Activated CD4-positive, alpha-beta T cell treated with anti-CD3 and anti-CD28 coated beads, Interleukin-10, Interleukin-2, amounts not matched to agents 100 ng/mL and 50 ng/mL, durations not matched to agents 16 hours and 8 hours (primary cell): ENCODE measurements at regions not wholly inside any gene's neighbourhood (a gene's known extent, or its start where the extent isn't known, plus 50 kb on each side); places are given as distances from the start of the nearest gene placed in this dataset.
"Not testable (repeated sequence)": the region's sequence is repeated elsewhere in the genome, so short reads cannot be mapped to it uniquely, and the experiment has no call there.

Experiments used
- DNase-seq: peaks from one replicate; pipeline ENCODE4 v3.0.0-alpha.2; 2020

DNA sequence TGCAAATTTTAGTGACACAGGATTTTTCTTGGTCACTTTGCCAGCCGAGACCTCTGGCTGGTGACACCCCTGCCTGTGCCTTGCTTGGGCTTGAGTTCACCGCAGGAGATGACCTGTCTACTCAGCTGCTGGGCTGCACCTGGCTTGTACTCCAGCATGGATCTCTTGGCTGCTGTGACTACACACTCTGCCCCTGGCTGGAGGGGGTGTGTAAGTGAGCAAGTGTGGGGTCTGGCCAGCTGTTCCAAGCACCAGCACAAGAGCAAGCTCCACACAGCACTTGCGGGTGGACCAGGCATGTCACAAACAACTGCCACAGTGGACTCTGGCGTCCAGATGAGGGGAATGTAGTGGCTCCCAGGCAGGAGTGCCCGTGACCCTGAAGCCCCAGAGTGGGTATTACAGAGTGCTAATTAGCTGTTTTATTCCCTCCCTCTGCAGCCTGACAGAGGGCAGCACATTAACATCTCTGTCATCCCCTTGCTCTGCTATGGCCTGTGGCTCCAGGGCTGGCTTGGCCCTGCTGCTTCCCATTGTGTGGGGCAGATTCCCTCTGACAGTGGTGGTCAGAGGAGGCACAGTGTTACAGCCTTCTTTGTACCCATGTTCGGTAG lies 1387.2 kb downstream of the OLFM4 start:
- DNase-seq, result no peak

DNA sequence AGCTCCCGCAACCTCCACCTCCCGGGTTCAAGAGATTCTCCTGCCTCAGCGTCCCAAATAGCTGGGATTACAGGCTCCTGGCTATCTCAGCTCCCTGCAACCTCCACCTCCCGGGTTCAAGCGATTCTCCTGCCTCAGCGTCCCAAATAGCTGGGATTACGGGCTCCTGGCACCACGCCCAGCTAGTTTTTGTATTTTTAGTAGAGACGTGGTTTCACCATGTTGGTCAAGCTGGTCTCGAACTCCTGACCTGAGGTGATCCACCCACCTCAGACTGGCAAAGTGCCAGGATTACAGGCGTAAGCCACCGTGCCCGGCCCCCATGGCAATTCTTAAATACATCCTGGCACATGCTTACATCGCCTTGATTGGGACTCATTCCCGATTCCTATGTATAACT lies 1394.3 kb downstream of the OLFM4 start:
- not testable (repeated sequence) for DNase-seq

DNA sequence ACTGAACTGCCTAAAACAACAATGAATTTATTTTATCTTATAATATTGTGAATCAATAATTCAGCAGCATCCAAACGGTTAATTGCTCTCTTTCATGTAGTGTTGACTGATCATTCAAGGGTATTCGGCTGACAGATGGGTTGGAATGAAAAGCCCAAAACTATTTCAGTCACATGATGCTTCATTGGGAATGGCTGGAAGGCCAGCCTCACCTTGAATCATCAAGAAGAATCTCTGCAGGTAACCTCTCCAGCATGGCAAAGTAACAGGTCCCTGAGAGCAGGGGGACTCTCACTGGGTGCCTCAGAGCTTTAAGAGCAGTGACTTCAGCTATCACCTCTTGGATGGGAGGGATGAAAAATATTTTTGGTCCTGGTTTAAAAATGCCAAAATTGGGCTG lies 1395.7 kb downstream of the OLFM4 start:
- no peak for DNase-seq

DNA sequence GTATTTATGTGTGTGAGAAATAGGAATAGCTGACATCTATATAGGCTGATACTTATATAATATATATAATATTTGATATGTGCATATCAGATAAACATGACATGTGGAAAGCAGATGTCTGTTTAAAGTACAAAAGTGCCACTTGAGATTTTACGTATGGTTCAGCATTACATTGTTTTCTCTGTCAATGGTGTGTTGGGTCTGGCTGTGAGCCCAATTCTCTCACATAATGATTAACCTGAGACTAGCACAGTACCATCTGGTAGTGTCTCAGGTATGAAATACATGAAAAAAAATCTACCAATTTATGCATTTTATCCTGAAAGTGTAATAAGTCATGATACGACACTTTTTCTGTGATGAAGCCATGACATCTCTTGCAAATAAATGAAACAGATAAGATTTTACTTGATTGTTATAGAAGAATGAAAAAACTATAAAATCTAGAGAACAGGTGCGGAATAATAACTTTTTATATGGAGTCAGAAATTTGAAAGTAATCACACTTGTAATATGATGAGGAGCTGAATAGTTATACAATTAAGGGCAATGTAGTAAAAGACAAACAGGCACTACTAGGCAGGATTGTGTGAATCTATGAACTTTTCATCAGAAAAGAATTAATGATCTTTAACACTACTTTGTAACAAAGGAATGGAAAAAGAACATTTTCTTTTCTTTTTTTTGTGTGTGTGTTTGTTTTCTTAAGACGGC lies 1405.0 kb downstream of the OLFM4 start:
- no peak for DNase-seq

DNA sequence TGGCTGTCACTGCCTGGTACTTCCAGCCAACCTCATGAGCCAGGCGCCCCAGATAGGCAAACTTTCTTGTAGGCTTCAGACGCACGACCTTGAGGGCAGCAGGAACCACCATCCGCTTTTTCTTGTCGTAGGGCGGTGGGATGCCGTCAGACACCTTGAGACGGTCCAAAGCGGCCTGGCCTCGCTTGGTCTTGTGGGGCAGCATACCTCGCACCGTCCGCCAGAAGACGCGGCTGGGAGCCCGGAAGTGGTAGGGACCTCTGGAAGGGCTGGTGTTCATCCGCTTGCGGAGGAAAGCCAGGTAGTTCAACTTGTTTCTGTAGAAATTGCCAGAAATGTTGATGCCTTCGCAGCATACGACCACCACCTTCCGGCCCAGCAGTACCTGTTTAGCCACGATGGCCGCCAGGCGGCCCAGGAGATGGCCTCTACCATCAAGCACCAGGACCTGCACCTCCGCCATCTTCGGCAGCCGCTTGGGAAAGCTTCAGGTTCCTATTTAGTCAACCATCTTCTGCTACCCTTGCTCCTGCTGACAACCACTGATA lies 1412.3 kb downstream of the OLFM4 start:
- DNase-seq, result not testable (repeated sequence)

DNA sequence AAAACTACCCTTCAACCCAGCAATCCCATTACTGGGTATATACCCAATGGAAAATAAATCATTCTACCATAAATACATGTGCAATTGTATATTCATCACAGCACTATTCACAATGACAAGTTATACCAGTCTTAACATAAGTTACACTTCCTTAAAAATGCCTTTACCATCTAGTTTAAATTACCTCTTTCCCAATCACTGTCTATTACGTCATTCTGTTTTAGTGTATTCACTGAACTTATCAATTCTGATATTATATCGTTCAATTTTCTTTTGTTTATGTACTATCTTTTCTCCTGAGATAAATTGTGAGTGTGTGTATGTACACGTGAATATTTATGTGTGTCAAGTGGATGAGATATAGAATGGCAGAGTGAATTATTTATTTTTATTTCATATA lies 1416.8 kb downstream of the OLFM4 start:
- no peak for DNase-seq

DNA sequence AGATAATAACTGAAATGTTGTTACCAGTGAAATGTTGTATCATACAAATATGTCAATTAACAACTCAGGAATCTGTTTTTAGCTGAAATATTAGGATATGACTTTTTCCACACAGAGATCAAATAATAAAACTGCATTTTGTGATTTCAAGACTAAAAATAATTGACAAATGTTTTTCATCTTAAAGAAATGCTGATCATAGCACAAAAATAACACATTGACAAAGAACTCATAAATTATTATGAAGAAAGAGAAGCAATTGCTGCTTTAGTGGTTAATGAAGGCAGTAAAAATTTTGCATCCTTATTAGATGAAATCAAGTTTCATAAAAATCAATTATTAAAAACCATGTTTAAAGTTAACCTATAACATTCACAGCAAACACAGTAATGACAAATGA lies 1417.3 kb downstream of the OLFM4 start:
- DNase-seq, result no peak

DNA sequence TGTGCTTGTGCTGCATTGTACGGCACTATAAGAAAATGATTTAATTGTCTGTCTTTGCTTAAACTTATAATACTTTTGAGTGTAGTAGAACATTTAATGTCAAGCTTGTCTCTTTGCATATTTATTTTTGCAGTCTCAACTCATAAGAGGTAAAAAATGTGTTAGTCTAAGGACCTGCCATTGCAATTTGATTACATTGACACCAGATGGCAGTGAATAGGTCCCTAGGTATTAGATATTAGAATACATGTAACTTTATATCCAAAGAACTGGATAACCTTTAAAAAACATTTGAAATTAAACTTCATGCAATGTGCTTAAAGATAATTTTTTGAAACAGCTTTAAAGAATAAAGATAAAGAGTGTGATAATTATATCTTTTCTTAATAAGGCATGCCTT lies 1421.3 kb downstream of the OLFM4 start:
- no peak for DNase-seq

DNA sequence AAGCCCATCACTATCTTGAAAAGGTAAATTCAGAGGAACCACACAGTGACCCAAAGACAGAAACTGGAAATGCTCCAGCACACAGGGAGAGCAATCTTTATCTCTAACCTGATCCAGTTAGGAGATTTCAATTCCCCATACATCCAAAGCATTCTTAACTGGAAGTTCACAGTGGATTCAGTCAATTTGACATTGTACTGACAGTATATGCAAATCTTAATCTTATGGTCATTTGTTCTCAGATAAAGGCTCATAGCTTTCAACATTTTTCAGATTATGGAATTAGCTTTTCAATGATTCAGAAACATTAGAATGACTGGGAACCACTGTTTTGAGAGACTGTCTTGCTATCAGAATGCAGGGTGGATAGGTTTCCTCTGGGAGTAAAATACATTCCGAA lies 1455.6 kb downstream of the OLFM4 start:
- no peak for DNase-seq

DNA sequence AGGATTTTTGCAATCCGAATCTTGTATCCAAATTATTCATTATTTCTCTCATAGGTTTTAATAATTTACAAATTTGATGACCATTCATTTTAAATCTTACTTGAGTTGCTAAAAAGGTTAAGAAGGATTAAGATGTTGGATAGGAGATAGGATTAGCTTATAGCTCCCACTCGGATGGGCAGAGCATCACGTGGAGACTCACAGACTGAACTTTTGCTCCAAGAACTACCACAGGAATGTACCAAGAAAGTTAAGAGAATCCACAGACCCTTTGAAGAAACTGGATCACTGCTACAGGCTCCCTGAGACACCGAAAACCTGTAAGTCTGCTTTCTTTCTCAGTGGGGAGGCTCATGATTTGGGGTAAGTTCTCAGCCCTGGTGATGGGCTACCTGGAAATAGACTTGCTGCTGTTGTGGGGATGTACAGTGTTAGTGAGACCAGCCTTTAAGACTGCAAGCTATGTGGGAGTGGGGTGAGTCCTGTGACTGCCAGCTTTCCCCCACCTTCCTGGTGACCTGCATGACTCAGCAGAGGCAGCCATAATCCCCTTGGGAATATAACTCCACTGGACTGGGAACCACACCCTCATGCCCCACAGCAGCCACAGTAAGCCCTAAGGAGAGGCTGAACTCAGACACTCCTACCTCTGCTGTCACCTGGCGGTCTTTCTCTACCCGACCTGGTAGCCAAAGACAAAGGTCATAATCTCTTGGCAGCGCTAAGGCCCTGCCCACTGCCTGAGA lies 1458.0 kb downstream of the OLFM4 start:
- no peak for DNase-seq

DNA sequence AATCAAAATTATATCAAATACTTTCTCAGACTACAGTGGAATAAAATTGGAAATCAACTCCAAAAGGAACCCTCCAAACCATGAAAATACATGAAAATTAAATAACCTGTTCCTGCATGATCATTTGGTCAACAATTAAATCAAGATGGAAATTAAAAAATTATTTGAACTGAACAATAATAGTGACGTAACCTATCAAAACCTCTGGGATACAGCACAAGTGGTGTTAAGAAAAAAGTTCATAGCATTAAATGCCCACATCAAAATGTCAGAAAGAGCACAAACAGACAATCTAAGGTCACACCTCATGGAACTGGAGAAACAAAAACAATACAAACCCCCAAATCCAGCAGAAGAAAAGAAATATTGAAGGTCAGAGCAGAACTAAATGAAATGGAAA lies 1460.7 kb downstream of the OLFM4 start:
- DNase-seq, result no peak

DNA sequence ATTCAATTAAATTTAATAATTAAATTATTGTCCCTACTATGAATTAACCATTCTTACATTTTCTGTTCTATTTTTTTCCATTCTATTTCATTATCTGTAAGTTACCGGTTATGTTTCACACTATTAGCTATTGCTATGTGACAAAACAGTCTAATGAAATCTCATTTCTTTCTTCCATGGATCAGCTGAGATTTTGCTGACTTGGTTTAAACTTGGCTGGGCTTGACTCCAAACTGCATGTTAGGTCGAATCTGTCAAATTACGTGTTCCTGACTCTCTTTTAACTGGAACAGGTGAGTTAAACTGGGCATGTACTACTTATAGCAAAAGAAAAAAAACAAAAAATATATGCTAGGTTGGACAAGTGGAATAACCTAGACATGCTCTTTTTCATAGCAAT lies 1464.4 kb downstream of the OLFM4 start:
- DNase-seq, result no peak

DNA sequence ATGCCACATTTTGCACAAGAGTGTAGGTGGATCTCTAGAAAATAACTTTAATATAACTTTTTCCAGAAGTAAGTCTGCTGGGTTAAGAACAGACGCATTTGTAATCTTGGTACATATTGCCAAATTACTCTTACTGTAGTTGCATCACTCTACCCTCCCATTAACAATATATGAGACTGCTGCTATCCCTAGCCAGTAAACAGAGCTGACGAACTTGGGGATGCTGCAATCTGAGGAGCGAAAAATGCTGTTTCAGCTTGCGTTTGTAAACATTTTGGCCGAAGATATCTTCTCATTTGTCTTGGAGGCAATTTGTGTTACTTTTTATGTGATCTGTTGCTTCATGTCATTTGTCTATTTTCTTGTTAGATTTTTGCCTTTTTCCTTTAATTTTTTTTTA lies 1482.8 kb downstream of the OLFM4 start:
- DNase-seq, result no peak

DNA sequence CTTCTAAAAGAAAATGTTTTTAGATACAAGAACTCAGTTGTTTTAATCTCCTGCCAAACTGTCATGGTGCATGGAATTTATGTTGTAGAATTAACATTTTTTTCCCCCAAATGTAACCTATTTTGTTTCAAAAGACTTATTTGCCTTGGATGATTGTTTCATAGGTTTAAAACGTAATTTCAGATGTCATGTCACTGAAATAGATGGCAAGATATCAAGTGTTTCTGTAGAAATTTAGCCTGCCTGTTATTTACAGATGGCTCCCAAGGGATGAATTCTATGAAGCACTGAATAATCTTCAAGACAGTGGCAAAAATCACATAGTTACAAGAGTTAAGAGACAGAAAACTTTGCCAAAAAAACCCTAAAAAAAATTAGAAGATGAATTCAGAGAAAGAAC lies 1484.6 kb downstream of the OLFM4 start:
- no peak for DNase-seq

DNA sequence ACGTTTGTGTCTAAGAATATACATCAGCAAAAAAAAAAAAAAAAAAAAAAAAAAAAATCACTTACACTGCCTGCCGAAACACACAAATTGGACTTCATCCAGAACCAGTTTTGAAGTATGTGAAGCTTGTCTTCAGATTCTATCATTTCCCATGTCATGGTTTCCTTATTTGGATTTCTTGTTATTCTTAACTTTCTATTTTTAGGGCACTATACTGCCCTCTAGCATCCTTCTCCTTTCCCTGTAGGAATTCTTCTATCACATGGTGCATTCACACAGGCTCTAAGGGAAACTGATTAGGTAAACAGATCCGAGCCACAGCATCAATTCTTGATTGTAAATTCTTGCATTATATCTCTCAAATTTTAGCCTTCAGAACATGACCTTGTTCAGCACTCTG lies 1507.5 kb downstream of the OLFM4 start:
- DNase-seq, result no peak

DNA sequence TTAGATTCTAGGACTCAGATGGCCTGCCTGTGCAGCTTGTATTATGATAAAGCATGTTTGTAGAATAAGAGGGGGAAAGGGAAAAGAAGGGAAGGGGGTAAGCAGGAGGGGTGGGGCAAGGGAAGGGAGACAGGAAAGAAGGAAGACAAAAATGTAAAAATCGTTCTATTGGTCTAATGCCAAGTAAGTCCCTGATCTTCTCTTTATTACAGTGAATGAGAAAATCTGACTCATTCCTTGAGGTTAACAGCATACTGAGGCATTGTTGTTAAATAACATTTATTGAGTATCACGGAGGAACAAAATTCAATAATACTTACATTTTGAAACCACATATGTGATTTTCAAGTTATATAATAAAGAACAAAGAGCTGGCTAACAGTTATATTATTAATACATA lies 1534.7 kb downstream of the OLFM4 start:
- no peak for DNase-seq

DNA sequence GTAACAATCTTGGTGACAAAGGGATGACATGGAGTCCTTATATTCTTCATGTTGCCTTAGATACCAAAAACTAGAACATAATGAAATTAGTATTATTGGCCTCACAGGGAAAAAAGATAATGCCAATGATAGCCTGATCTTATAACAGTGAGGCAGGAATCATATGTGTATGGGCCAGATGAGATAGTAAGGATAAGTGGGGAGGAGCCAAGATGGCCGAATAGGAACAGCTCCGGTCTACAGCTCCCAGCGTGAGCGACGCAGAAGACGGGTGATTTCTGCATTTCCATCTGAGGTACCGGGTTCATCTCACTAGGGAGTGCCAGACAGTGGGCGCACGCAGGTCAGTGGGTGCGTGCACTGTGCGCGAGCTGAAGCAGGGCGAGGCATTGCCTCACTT lies 1543.4 kb downstream of the OLFM4 start:
- not testable (repeated sequence) for DNase-seq

DNA sequence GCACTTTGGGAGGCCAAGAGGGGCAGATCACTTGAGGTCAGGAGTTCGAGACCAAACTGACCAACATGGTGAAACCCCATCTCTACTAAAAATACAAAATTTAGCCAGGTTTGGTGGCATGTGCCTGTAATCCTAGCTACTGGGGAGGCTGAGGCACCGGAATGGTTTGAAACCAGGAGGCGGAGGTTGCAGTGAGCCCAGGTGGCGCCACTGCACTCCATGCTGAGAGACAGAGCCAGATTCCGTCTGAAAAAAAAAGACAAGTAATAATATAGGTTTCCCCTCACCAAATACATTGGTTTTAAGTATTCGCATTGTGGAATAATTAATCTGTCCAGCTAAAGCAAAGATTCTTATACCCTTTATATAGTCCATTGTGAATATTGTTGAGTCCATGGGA lies 1544.6 kb downstream of the OLFM4 start:
- no peak for DNase-seq

DNA sequence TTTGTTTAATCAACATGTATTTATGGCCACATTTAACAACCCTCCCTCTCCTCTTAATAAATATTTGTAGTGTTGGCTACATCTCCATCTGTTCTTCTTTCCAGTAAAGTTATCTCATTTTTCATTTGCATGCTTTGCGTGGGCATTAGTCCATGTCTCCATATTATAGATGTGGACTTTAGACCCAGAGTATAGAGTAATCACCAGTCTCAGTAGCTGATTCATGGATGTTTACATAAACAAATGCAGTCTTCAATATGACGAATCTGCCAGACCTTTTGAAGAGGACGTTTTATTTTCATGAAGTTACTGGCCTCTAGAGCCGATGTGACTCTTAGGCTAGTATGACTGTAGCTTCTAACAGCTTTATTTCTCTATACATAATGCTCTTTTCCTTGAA lies 1546.2 kb downstream of the OLFM4 start:
- DNase-seq, result no peak

DNA sequence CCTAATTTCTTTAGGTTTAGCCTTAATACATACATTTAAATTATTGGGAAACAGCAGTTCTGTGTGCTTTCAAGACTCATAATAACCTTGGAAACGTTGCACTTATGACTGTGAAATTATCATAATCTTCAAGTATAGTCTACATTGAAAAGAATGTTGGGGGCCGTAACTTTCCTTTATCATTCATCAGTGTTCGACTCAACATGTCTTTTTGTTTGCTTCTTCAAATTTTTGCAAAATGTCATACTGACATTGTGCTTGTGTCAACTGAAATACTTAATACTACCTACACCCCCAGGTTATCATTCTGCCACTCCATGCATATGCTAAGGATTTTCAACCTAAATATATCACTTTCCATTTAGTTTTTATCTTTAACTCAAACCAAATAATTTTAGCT lies 1562.9 kb downstream of the OLFM4 start:
- DNase-seq, result no peak

DNA sequence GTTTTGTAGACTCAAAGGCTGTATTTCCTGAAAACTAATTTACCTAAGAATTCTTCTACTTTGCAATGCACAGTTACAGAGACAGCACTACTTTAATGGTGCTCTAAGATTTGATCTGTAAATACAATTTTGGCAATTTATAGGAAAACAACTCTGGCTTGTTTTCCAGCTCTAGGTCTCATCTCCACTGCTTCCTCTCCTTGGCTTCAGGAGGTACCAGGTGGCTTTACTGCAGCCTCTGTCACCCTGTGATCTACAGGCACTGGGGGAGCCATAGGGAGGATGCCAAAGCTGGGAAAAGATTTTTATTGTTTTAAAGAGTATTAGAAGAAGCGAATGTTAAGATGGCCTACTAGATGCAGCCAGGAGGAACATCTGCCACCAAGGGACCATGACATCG lies 1563.6 kb downstream of the OLFM4 start:
- no peak for DNase-seq

DNA sequence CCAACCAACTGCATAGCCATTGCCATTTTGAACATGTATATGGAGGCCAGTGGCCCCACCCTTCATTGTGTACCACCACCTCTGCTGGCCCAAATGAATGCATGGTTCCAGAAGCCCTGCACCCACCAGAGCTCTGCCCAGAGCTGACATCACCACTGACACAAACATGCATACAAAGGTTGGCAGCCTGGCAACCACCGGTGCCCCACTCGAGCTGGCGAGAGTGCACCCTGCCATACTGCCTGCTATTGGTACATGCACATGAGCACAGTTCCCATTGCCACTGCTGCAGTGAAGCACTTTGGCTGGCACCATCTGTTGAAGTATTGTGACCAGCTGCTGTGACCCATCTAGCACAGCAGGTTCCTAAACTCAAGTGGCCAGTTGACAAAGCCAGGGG lies 1564.9 kb downstream of the OLFM4 start:
- DNase-seq, result no peak

DNA sequence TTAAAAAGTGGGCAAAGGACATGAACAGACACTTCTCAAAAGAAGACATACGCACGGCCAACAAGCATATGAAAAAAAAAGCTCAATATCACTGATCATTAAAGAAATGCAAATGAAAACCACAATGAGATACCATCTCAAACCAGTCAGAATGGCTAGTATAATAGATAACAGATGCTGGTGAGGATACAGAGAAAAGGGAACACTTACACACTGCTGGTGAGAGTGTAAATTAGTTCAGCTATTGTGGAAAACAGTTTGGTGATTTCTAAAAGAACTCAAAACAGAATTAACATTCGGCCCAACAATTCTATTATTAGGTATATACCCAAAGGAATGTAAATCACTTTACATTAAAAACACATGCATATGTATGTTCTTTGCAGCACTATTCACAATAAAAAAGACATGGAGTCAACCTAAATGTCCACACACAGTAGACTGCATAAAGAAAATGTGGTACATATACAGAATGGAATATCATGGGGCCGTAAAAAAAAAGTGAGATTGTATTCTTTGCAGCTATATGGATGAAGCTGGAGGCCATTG lies 1569.0 kb downstream of the OLFM4 start:
- no peak for DNase-seq

DNA sequence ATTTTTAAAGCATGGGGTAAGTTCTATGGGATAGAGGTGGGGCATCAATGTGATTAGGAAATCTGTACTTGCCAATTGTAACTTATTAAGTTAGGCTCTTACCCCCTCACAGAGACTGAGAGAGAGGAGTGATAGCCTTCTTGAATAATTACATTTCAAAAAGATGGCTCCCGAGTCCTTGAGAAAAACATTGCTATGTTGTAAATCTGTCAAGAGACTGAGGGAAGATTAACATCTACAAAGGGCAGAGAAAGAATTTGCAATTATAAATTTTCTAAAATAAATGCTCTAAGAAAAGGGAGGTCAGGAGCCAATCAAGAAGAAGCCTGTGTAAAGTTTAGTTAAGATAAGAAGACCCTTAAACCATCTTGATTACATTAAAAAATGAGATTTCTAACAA lies 1570.8 kb downstream of the OLFM4 start:
- no peak for DNase-seq
